NCI-H446 treated with DMSO at 0.1 percent for 48 hours (cell line): ENCODE measurements at regions not wholly inside any gene's neighbourhood (a gene's known extent, or its start where the extent isn't known, plus 50 kb on each side); places are given as distances from the start of the nearest gene placed in this dataset.
A peak's percentile ranks its signal among the peaks of the same experiment; 100 is the strongest.
"Not testable (repeated sequence)": the region's sequence is repeated elsewhere in the genome, so short reads cannot be mapped to it uniquely, and the experiment has no call there.

Source experiments
- DNase-seq: peaks from one replicate; lab custom pipeline; 2025; lab: John Stamatoyannopoulos, UW

DNA sequence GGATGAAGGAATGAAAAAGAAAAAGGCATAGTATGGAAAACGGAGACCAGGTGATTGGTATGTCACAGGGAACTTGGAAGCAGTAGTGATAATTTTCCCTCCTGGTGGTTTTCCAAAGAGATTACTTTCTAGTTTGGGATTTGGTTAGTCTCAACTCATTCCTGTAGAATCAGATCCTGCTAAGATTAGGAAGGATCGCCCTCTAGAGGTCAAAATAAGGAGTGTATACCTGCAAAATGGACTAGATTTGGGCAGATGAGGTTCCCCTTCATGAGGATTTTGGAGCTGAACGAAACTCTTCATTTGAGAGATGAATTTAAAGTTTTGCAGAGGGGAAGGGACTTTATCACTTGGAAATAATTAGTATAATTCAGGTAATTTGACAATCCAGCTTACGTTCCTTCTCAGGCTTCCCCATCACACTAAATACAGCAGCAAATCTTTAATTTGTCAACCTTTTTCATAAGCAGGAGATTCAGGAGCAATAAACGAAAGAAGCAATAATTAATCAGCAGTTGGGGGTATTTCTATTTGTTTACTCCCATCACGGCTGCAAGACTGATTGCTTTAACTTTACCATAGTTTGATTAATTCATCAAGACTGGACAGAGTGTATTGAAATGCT lies 65.2 kb downstream of the CCDC195 start:
- peak; percentile 20 for DNase-seq

DNA sequence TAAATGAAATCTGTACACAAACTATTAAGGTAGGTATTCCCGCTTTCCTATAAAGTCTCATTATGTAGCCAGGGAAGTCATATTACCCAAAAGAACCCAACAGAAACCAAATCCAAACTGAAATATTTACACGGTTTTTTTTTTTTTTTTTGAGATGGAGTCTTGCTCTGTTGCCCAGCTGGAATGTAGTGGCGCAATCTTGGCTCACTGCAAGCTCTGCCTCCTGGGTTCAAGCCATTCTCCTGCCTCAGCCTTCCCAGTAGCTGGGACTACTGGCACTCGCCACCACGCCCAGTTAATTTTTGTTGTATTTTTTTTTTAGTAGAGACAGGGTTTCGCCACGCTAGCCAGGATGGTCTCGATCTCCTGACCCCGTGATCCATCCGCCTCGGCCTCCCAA lies 62.5 kb upstream of the CUL3 start:
- DNase-seq, result not testable (repeated sequence)

DNA sequence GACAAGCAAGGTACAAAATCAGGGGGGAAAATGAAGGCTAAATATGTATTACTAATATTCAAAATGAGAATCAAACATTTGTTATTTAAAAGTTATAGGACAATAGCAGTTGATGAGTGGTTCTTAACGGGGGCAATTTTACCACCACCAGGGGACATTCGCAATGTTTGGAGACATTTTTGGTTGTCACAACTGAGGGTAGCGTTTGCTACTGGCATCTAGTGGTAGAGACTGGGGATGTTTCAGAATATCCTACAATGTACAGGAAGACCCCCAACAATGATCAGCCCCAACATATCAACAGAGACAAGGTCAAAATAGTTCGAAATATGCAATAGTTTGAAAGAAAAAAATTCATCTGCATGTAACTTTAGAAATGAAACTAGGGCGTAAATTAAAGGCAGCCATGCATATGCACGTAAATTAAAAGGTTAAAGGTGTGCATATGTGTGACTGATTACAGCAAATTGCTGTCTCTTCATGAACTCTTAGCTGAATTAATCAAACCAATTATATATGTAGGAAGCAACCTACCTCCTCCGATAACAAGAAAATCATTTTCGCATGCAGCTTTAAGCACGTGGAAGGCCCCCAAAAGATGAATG lies 61.2 kb upstream of the CUL3 start:
- DNase-seq, result no peak

DNA sequence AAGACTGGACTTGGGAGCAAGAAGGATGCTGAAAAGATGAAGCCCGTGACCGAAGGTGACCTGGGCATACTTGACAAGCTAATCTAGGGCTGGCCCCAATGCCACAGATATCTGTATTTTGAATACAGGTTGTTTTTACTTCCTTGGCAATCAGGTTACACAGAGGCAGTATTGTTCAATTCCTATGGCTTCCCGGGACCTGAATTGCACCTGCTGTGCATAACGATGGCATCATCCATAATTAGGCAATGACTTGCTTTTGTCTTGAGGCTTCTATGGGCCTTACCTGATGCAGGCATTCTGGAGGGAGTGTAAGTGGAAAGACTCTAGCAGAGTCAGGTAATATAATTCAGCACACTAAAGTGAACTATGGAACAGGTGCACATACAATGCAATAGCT lies 60.6 kb upstream of the CUL3 start:
- no peak for DNase-seq

DNA sequence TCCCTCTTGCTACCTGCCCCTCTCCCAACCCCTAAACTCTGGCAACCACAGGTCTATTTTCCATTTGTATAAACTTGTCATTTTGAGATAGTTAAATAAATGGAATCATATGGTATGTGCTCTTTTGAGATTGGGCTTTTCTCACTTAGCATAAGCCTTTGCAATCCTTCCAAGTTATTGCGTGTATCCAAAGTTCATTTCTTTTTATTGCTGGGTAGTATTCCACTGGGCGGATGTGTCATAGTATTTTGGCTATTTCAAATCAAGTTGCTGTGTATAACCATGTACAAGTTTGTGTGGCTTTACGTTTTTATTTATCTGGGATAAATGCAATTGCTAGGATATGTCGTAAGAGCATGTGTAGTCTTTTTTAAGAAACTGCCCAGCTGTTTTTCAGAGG lies 55.5 kb upstream of the CUL3 start:
- DNase-seq, result no peak

DNA sequence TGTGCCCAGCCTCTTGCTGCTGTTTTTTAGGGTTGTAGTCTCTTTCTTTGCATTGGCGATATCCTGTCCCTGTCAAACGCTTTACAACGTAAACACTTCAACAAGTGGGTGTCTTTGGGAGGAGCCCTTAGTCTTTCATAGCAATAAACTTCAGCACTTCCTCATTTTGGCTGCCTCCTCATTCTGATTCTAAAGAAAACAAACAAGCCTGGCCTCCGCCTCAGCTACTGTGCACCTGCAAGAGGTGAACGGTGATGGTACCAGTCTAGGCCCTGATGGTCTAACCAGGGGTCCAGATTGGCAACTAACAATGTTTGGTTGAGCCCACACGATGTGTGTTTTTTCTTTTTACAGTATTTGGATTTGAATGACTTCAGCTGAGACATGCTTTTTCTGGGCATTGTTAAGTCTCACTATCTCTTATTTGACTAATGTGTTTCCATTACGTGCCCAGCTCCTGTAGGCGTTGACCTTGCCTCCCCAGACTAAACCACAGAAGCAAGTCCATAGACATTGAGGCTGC lies 53.2 kb upstream of the CUL3 start:
- no peak for DNase-seq
